H1 (cell line): ENCODE measurements at regions not wholly inside any gene's neighbourhood (a gene's known extent, or its start where the extent isn't known, plus 50 kb on each side); places are given as distances from the start of the nearest gene placed in this dataset.

Experiments used
- CEBPB ChIP-seq: IDR thresholded peaks from 2 replicates; pipeline ENCODE4 v1.6.1; 2012; ENCODE audit warnings: low read depth, low read length
- JUN ChIP-seq: IDR thresholded peaks from 2 replicates; pipeline ENCODE4 v1.6.1; 2011; ENCODE audit warnings: low read depth, mild to moderate bottlenecking, improper control_type of control experiment, low read length
- KDM4A ChIP-seq: IDR thresholded peaks from one replicate; pipeline ENCODE4 v1.7.1; 2012; ENCODE audit warnings: low read depth, mild to moderate bottlenecking, moderate library complexity, low read length, inconsistent platforms; ENCODE audit not compliant: severe bottlenecking
- TAF1 ChIP-seq: IDR thresholded peaks from 2 replicates; pipeline ENCODE4 v1.6.1; 2011; ENCODE audit warnings: mild to moderate bottlenecking, low read depth, low read length

DNA sequence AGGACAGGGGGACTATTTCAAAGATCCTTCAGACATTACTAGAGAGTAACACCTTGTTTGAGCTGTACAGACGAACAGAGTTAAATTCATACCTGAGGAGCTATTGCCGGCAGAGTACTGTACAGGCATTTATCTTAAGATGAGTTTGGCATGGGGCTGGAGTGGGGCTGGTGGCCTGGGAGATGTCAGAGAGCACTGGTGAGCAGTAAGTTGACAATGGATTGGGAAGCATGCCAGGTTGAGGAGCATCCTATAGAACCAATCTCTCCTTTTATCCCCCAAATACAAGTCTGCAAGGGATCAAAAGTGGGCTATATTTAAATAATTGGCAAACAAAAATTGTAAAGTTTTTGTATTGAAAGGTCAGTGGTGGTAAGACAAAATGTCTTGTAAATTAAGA is 58.6 kb downstream of the ADCYAP1 start (continued):
- TF ChIP-seq KDM4A (no peak), CEBPB (no peak), TAF1 (no peak), JUN (no peak)
- TF ChIP-seq, all 59 proteins: peak for 0
